ENCODE measurements at regions not wholly inside any gene's neighbourhood (a gene's known extent, or its start where the extent isn't known, plus 50 kb on each side); places are given as distances from the start of the nearest gene placed in this dataset.
A peak's percentile ranks its signal among the peaks of the same experiment; 100 is the strongest.

DNA sequence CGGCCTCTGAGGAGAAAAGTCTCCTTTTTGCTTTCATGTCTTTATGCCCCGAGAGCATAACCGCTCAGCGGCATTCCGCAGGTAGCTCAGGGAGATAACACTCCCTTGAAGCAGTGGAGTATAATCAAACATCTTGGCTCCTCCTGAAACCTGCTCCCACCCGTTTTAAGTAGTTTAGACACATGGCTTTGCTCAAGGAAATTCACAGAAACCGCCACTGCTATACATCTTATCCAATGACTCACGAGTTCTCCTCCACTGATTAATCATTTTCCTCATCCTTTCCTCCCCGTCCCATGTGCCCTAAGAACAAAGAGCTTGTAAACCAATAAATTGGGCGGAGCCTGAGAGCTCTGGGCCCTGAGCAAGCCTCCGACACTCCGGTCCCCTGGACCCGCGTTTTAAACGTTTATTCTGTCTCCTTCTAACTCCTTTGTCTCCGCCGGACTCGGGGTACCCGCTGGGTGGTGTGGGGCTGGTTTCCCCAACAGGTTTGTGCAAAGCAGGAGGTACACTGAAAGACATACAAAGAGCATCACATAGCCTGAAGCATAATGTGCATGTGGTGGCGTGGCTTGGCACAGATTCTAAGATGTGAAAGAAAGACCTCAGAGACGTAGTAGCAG lies 401.2 kb downstream of the TLL1 start:
- DNase-seq (ENCODE audit: low spot score) = no peak

GRCh38 chr4:166274775-166275174 lies 401.7 kb downstream of the TLL1 start:
- no peak for DNase-seq (ENCODE audit: low spot score)

- no peak for DNase-seq (ENCODE audit: low spot score)
Measured at GRCh38 chr4:166277401-166277800, 404.4 kb downstream of the TLL1 start.

- no peak for DNase-seq (ENCODE audit: low spot score)
Measured at GRCh38 chr4:166277853-166278252, 404.8 kb downstream of the TLL1 start.

- DNase-seq (ENCODE audit: low spot score) = no peak
Measured at GRCh38 chr4:166279261-166279660, 406.2 kb downstream of the TLL1 start.

DNA sequence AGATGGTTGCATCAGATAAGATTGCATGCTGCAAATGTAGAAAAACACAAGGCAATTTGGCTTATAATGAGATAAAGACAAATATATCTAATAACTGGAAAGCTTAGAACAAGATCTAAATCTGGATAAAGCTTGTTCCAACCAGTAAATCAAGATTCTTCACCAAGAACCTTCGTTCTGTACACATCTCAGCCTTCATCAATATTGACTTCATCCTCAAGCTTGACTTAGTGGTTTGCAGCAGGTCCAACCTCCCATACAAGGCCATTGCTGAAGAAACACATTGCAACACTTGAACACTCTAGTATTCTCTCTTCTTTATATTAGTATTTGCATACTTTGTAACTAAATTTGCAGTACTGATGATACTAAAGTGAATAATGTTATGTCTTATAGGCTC lies 407.6 kb downstream of the TLL1 start:
- DNase-seq (ENCODE audit: low spot score) = no peak

DNA sequence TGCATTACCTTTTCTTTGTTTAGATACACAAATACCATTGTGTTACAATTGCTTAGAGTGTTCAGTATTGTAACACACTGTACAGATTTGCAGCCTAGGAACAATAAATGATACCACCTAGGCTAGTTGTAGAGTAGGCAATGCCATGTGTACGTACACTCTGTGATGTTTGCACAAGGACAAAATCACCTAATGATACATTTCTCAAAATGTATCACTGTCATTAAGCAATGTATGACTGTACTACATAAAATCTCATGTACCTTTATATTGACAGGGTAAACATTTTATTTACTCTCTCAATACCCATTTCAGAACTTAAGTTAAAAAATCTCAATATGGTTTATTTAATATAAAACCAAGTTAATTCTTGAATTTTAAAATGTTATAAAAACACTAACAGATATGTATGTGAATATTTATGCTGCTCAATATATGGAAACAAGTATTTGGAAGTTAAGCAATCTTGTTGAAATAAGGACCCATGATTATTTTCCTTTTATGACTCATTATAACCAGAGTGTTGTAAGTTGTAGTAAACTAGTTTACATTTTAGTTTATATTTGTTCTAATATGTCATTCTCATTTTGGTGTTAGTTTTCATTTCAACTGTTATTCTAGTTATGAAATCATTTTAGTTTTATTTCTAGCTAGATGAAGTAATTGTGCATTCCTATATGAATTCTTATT lies 409.2 kb downstream of the TLL1 start:
- no peak for DNase-seq (ENCODE audit: low spot score)

DNA sequence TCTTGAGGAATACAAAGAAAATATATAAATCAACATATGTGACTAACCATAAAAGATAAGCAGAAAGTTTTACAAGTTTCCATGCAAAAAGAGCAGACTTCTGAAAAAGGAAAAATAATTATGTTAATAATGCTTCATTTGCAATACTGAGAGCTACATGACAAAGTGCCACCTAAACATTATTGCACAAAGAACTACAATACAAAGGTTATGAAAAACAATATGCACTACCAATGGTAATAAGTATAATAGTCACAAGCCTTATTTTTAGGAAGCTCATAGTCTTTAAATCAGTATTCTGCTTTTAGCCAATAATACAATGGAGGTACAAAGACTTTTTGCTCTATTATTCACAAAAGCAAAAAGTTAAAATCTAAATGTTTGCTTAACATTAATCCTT lies 411.2 kb downstream of the TLL1 start:
- DNase-seq (ENCODE audit: low spot score) = no peak

- no peak for DNase-seq (ENCODE audit: low spot score)
Measured at GRCh38 chr4:166290426-166290825, 417.4 kb downstream of the TLL1 start.

GRCh38 chr4:166293556-166293955 lies 420.5 kb downstream of the TLL1 start:
- no peak for DNase-seq (ENCODE audit: low spot score)

GRCh38 chr4:166301266-166301665 lies 428.2 kb downstream of the TLL1 start:
- no peak for DNase-seq (ENCODE audit: low spot score)

GRCh38 chr4:166308647-166309046 lies 435.6 kb downstream of the TLL1 start:
- no peak for DNase-seq (ENCODE audit: low spot score)

- no peak for DNase-seq (ENCODE audit: low spot score)
Measured at GRCh38 chr4:166309286-166309685, 436.2 kb downstream of the TLL1 start.

DNA sequence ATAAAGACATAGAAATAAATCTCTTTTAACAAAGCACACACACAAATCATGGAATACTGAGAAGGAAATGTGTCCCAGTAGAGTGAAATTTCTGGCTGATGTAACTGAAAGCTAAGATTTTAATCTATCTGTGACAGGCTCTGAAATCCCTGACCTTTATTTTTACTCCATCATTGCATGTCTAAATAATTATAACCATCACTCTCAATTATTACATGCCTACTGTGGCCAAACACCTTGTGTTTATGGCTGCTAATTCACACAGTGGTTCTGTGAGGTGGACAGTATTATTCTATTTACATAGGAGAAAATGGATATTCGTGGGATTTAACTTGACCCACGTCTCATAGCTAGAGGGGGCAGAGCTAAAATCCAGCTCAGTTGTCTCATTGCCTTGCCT lies 438.1 kb downstream of the TLL1 start:
- no peak for DNase-seq (ENCODE audit: low spot score)

GRCh38 chr4:166312166-166312565 lies 439.1 kb downstream of the TLL1 start:
- DNase-seq (ENCODE audit: low spot score) = no peak

- DNase-seq (ENCODE audit: low spot score) = no peak
Measured at GRCh38 chr4:166314902-166315301, 441.9 kb downstream of the TLL1 start.

- DNase-seq (ENCODE audit: low spot score) = no peak
Measured at GRCh38 chr4:166315721-166316467, 442.9 kb downstream of the TLL1 start.

GRCh38 chr4:166318810-166319525 lies 445.9 kb downstream of the TLL1 start:
- DNase-seq (ENCODE audit: low spot score) = no peak

DNA sequence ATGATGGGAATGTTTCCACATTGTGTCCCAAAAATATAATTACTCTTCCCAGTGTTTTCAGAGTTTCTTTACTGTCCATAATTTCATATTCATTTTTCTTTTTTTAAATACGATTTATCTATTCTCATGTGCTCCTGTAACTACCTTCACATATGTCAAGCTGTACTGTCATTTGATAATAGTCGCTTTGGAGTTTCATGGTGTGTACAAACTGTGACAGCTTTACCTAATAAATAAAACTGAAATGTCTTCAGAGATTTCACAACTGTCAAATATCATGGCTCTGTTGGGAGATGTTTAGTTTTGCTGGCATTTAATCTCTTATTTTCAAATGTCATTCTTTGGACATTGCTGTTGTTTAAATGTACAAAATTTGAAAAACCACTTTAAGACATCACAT lies 450.2 kb downstream of the TLL1 start:
- no peak for DNase-seq (ENCODE audit: low spot score)

GRCh38 chr4:166324321-166324720 lies 451.3 kb downstream of the TLL1 start:
- peak; percentile 43 for DNase-seq (ENCODE audit: low spot score)

- DNase-seq (ENCODE audit: low spot score) = no peak
Measured at GRCh38 chr4:166335256-166335938, 462.4 kb downstream of the TLL1 start.

GRCh38 chr4:166341992-166342391 lies 469.0 kb downstream of the TLL1 start:
- DNase-seq (ENCODE audit: low spot score) = no peak
